ENCODE measurements at regions not wholly inside any gene's neighbourhood (a gene's known extent, or its start where the extent isn't known, plus 50 kb on each side); places are given as distances from the start of the nearest gene placed in this dataset.

GRCh38 chr3:28816017-28816416 is 464.9 kb upstream of the RBMS3 start:
- Histone ChIP-seq H3K27ac (ENCODE audit: low read depth, low read length, poor library complexity, severe bottlenecking) (no peak overlapping the region), H3K4me3 (ENCODE audit: low read depth, low read length, poor library complexity, severe bottlenecking) (no peak overlapping the region), H3K9me2 (ENCODE audit: insufficient read depth, low read length) (no peaks in the 10 kb centered on the region), H2AFZ (ENCODE audit: low read length) (no peak overlapping the region), H3K79me2 (ENCODE audit: insufficient read depth, low read depth, low read length) (no peaks in the 10 kb centered on the region), H3K4me1 (ENCODE audit: insufficient read depth, low read length, poor library complexity, severe bottlenecking) (no peaks in the 10 kb centered on the region), H3K4me2 (ENCODE audit: low read length) (no peak overlapping the region), H3K36me3 (ENCODE audit: insufficient read depth, low read length) (no peaks in the 10 kb centered on the region), H4K20me1 (ENCODE audit: insufficient read depth, low read length) (no peaks in the 10 kb centered on the region), H3K9me3 (ENCODE audit: low read length) (no peaks in the 10 kb centered on the region)
- ChIA-PET POLR2A (interaction anchor here (0.6 kb wide), 1 partner anchor 10 kb away, joined by 3 read pairs; no protein-coding TSS in a partner anchor), CTCF (ENCODE audit: unreplicated experiment) (no interaction called here)
- intact Hi-C loops (cut with micrococcal nuclease; ENCODE audit: unreplicated experiment), result no loop called here
- TF ChIP-seq CTCF (conservative IDR thresholded peaks at IDR 0.05; ENCODE audit: low read length) (no peak), EZH2phosphoT487 (IDR thresholded peaks at IDR 0.05; ENCODE audit: borderline replicate concordance, low read depth, low read length) (no peak)
- no TSS peak for BruUV-seq (replicated peaks)
- DNase-seq (ENCODE audit: low spot score), result no peak

- intact Hi-C loops (cut with micrococcal nuclease; ENCODE audit: unreplicated experiment), result no loop called here
These were observed 456.6 kb upstream of the RBMS3 start for GRCh38 chr3:28824316-28824715.

More at GRCh38 chr3:28824316-28824715, 456.6 kb upstream of the RBMS3 start:
- no peaks in the 10 kb centered on the region for H3K4me1 ChIP-seq (ENCODE audit: insufficient read depth, low read length, poor library complexity, severe bottlenecking)
- no peak overlapping the region for H3K4me3 ChIP-seq (ENCODE audit: low read depth, low read length, poor library complexity, severe bottlenecking)
- H4K20me1 ChIP-seq (ENCODE audit: insufficient read depth, low read length), result no peaks in the 10 kb centered on the region
- no peaks in the 10 kb centered on the region for H3K9me2 ChIP-seq (ENCODE audit: insufficient read depth, low read length)
- CTCF ChIA-PET (ENCODE audit: unreplicated experiment), result no interaction called here
- no peak overlapping the region for H3K4me2 ChIP-seq (ENCODE audit: low read length)
- no peak overlapping the region for H3K27ac ChIP-seq (ENCODE audit: low read depth, low read length, poor library complexity, severe bottlenecking)
- DNase-seq (ENCODE audit: low spot score), result no peak
- POLR2A ChIA-PET, result interaction anchor here (0.7 kb wide), 1 partner anchor 33 kb away, joined by 3 read pairs; no protein-coding TSS in a partner anchor
- no peaks in the 10 kb centered on the region for H3K36me3 ChIP-seq (ENCODE audit: insufficient read depth, low read length)
- BruUV-seq (replicated peaks), result no TSS peak
- H3K79me2 ChIP-seq (ENCODE audit: insufficient read depth, low read depth, low read length), result no peaks in the 10 kb centered on the region
- H2AFZ ChIP-seq (ENCODE audit: low read length), result no peak overlapping the region
- H3K9me3 ChIP-seq (ENCODE audit: low read length), result no peaks in the 10 kb centered on the region
- no peak for TF ChIP-seq EZH2phosphoT487 (IDR thresholded peaks at IDR 0.05; ENCODE audit: borderline replicate concordance, low read depth, low read length)
- TF ChIP-seq CTCF (conservative IDR thresholded peaks at IDR 0.05; ENCODE audit: low read length), result no peak

Measured in OCI-LY7 (cell line).